Caco-2 (cell line): ENCODE measurements at regions not wholly inside any gene's neighbourhood (a gene's known extent, or its start where the extent isn't known, plus 50 kb on each side); places are given as distances from the start of the nearest gene placed in this dataset.

ENCODE experiments used
- BruUV-seq: library from RNA; stranded (reverse); fragments of 400-500 nt; replicated peaks from 2 replicates; lab custom pipeline; 2021; lab: Mats Ljungman, UMichigan
- CTCF ChIA-PET: fragments of 300-600 bp; sonication (Branson Sonifier 250); formaldehyde crosslinking; loops from one replicate; lab custom pipeline; 2022; ENCODE audit warnings: antibody characterized with exemption; lab: Charles Lee
- POLR2A ChIA-PET: fragments of 300-600 bp; sonication (Branson Sonifier 250); formaldehyde crosslinking; loops from one replicate; lab custom pipeline; 2022; ENCODE audit warnings: antibody characterized with exemption; lab: Charles Lee
- DNase-seq, 2 experiments: peaks; one replicate each; pipeline versions ENCODE4 v3.0.0 to v3.0.0-alpha.2; 2020 to 2022
- H3K27me3 ChIP-seq: replicated peaks from 2 replicates; pipeline ENCODE4 v1.6.0; 2011; ENCODE audit warnings: low read length; ENCODE audit not compliant: control insufficient read depth, insufficient read depth
- H3K36me3 ChIP-seq: 2 replicates; pipeline ENCODE4 v1.5.1; 2011; ENCODE audit warnings: low read length; ENCODE audit not compliant: control insufficient read depth, insufficient read depth
- H3K4me1 ChIP-seq: fragments of 250-450 bp; sonication (Bioruptor Pico); 2 replicates; pipeline ENCODE4 v1.5.1; 2020; ENCODE audit warnings: mild to moderate bottlenecking
- H3K4me3 ChIP-seq: 2 replicates; pipeline ENCODE4 v1.5.1; 2011; ENCODE audit warnings: low read depth, mild to moderate bottlenecking, control low read depth, low read length
- H3K9me3 ChIP-seq: fragments of 250-450 bp; sonication (Bioruptor Pico); 2 replicates; pipeline ENCODE4 v1.5.1; 2020; ENCODE audit warnings: mild to moderate bottlenecking, moderate library complexity
- H3K27ac Mint-ChIP-seq: one replicate; pipeline ENCODE4 v1.8.0; 2022; ENCODE audit warnings: mixed read lengths; ENCODE audit not compliant: unreplicated experiment
- H3K27me3 Mint-ChIP-seq: one replicate; pipeline ENCODE4 v1.8.0; 2022; ENCODE audit warnings: mixed read lengths; ENCODE audit not compliant: insufficient read depth, unreplicated experiment
- H3K36me3 Mint-ChIP-seq: one replicate; pipeline ENCODE4 v1.8.0; 2022; ENCODE audit warnings: mild to moderate bottlenecking, mixed read lengths; ENCODE audit not compliant: insufficient read depth, unreplicated experiment
- H3K4me1 Mint-ChIP-seq: one replicate; pipeline ENCODE4 v1.8.0; 2022; ENCODE audit warnings: low read depth, mixed read lengths; ENCODE audit not compliant: unreplicated experiment
- H3K4me3 Mint-ChIP-seq: one replicate; pipeline ENCODE4 v1.8.0; 2022; ENCODE audit warnings: mild to moderate bottlenecking, moderate library complexity, mixed read lengths; ENCODE audit not compliant: unreplicated experiment
- H3K9me3 Mint-ChIP-seq: one replicate; pipeline ENCODE4 v1.8.0; 2022; ENCODE audit warnings: mixed read lengths; ENCODE audit not compliant: unreplicated experiment
- CTCF ChIP-seq, 2 experiments: fragments of 200-600 bp in 1 of 2; IDR thresholded peaks; 1 replicate in 1 of 2; 2 replicates in 1 of 2; pipeline versions ENCODE4 v1.5.1 to v1.8.0; 2011 to 2022; ENCODE audit warnings: antibody characterized with exemption in 1 of 2, control low read depth in 1 of 2, inconsistent platforms in 1 of 2, low read depth in 1 of 2, low read length in 1 of 2, mild to moderate bottlenecking in 1 of 2, moderate library complexity in 1 of 2; ENCODE audit not compliant: insufficient read depth in 1 of 2, severe bottlenecking in 1 of 2, unreplicated experiment in 1 of 2
- intact Hi-C: fragments of 100-400 bp; cut with micrococcal nuclease; formaldehyde crosslinking; loops from one replicate; pipeline ENCODE4 v1.10.0; 2022; ENCODE audit not compliant: unreplicated experiment

- H3K4me3 Mint-ChIP-seq: no peak overlapping the region
- H3K27me3 Mint-ChIP-seq: no peaks in the 10 kb centered on the region
- Histone ChIP-seq H3K4me3 (no peak overlapping the region), H3K36me3 (no peaks in the 10 kb centered on the region), H3K4me1 (no peaks in the 10 kb centered on the region), H3K9me3 (no peaks in the 10 kb centered on the region), H3K27me3 (no peaks in the 10 kb centered on the region)
- H3K36me3 Mint-ChIP-seq: no peaks in the 10 kb centered on the region
- ChIA-PET POLR2A (no interaction called here), CTCF (no interaction called here)
- no TSS peak for BruUV-seq
- DNase-seq: no peak
- intact Hi-C loops: no loop called here
- no peaks in the 10 kb centered on the region for H3K9me3 Mint-ChIP-seq
- no peaks in the 10 kb centered on the region for H3K4me1 Mint-ChIP-seq
- no peak for TF ChIP-seq CTCF (IDR thresholded peaks at IDR 0.05; ENCODE audit: insufficient read depth in 1 of 2, low read depth in 1 of 2, low read length in 1 of 2, severe bottlenecking in 1 of 2, unreplicated experiment in 1 of 2)
- peak overlapping the region; percentile 63 for H3K27ac Mint-ChIP-seq
Measured at GRCh38 chr2:162926907-162927306, 88.3 kb upstream of the KCNH7 start.

GRCh38 chr2:162926501-162926900 is 87.9 kb upstream of the KCNH7 start:
- Mint-ChIP-seq H3K9me3 (no peaks in the 10 kb centered on the region), H3K27ac (peak overlapping the region; percentile 63), H3K27me3 (no peaks in the 10 kb centered on the region), H3K36me3 (no peaks in the 10 kb centered on the region), H3K4me1 (no peaks in the 10 kb centered on the region), H3K4me3 (no peak overlapping the region)
- no peak for DNase-seq
- CTCF ChIA-PET: no interaction called here
- H3K9me3 ChIP-seq: no peaks in the 10 kb centered on the region
- no peaks in the 10 kb centered on the region for H3K36me3 ChIP-seq
- no peaks in the 10 kb centered on the region for H3K4me1 ChIP-seq
- no TSS peak for BruUV-seq
- TF ChIP-seq CTCF (IDR thresholded peaks at IDR 0.05; ENCODE audit: insufficient read depth in 1 of 2, low read depth in 1 of 2, low read length in 1 of 2, severe bottlenecking in 1 of 2, unreplicated experiment in 1 of 2): no peak
- intact Hi-C loops: no loop called here
- H3K27me3 ChIP-seq: no peaks in the 10 kb centered on the region
- no peak overlapping the region for H3K4me3 ChIP-seq
- POLR2A ChIA-PET: no interaction called here

- Histone ChIP-seq H3K27me3 (no peaks in the 10 kb centered on the region), H3K4me3 (no peak overlapping the region), H3K36me3 (no peaks in the 10 kb centered on the region), H3K9me3 (no peaks in the 10 kb centered on the region), H3K4me1 (no peaks in the 10 kb centered on the region)
- no peaks in the 10 kb centered on the region for H3K9me3 Mint-ChIP-seq
- H3K27ac Mint-ChIP-seq: no peak overlapping the region
- H3K36me3 Mint-ChIP-seq: no peaks in the 10 kb centered on the region
- H3K4me1 Mint-ChIP-seq: no peaks in the 10 kb centered on the region
- no peak overlapping the region for H3K4me3 Mint-ChIP-seq
- ChIA-PET POLR2A (no interaction called here), CTCF (no interaction called here)
- TF ChIP-seq CTCF (IDR thresholded peaks at IDR 0.05; ENCODE audit: insufficient read depth in 1 of 2, low read depth in 1 of 2, low read length in 1 of 2, severe bottlenecking in 1 of 2, unreplicated experiment in 1 of 2): no peak
- BruUV-seq: no TSS peak
- intact Hi-C loops: no loop called here
- DNase-seq: no peak
- H3K27me3 Mint-ChIP-seq: no peaks in the 10 kb centered on the region
Measured at GRCh38 chr2:162925595-162925994, 87.0 kb upstream of the KCNH7 start.
